HTR-8/SVneo (cell line): ENCODE measurements at regions not wholly inside any gene's neighbourhood (a gene's known extent, or its start where the extent isn't known, plus 50 kb on each side); places are given as distances from the start of the nearest gene placed in this dataset.

Source experiments
- DNase-seq: peaks from one replicate; pipeline ENCODE4 v3.0.0; 2011; ENCODE audit warnings: low spot score, mixed read lengths; ENCODE audit not compliant: insufficient read length
- FAIRE-seq: peaks from 2 replicates; lab custom pipeline; 2011; peaks lifted over from hg19 to GRCh38; lab: Jason Lieb, UNC

DNA sequence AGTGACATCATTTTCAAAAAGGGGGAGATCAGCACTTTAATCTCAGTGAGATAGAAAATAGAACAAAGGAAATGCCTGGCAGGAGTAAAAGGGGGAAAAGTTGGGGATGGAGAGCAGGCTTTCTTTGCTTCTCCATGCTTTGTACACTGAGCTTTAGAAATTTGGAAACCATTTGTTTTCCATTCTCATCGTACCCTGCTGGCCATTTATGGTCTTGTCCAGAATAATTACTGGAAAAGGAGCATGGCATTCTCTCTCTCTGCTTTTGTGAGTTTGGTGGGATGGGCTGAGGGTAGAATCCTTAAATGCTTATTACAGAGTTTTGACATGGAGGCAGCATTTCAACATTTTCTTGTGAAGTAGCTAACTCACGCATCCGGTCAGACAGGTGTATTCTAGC is 104.4 kb upstream of the FLRT2 start:
- FAIRE-seq (no peak), DNase-seq (no peak)

DNA sequence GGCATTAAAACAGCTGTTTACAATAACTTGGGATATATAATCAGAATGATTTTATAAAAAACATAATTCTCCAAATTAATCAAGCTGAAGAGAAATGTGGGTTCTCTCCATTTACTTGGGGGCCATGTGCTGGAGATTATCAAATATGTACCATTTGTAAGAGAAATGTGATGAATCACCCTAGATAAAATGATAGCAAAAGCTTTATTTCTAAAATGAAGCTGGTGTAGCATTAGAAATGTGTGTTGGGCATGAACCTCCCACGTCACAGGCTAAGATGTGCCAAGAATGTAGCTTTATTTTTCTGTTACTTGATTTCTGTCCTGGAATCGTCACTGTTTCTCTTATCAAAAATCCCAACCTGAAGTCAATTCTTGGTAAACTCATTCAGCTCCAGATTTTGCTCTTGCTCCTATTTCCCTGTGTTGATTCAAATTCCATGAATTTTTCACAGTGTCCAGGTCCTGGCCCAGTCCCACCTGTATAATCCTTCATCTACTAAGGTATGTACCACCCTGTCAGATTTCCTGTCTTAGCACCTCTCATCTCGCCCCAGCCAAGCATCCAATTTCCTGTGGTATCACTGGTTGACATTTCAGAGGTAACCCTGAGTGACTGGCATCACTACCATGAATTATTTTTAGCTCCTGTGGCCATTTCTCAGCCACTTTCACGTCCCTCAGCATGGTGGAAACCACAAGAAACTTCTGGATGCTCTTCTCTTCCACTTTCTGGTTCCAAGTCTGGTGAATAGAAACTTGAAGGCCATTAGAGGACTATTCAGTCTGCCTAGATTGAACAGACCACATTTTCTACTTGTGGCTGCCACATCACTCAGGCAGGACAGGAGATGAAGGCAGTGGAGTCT is 103.6 kb upstream of the FLRT2 start:
- no peak for FAIRE-seq

DNA sequence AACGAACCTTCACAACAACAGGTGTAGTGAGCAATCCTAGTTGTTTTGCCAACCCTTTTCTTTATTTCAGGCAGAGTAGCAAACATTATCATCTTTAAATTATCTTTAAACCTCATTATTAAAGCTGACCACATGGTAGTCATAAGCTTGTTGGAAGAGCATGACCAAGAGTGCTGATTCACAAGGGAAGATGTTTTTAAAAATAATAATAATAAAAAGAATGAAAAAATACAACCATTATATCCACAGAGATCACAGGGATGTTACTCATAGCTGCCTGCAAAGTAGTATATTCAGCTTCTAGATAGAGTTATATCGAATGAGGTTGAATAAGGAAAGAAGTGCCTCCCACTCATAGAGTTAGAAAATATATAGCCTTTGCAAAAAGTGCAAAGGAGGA is 101.0 kb upstream of the FLRT2 start:
- no peak for DNase-seq
- no peak for FAIRE-seq

More for the DNA sequence above, 103.6 kb upstream of the FLRT2 start:
- no peak for DNase-seq

DNA sequence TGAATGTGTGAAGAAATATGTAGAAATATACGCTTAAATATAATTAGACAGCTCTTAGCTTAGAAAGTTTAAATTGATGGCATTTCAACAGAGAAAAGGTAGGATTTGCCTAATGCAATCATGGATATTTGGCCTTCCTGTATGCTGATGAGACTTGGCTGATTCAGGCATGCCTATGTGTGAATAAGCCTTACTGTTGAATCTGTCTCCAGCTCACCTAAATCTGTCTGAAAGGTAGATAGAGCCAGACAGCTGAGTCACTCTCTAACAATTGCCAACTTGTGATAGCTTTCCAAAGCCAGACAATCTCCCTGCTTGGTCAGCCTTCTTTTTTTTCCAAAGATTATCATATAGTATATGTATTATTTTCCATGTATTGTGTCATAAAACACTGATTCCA is 92.8 kb upstream of the FLRT2 start:
- no peak for FAIRE-seq
- no peak for DNase-seq

DNA sequence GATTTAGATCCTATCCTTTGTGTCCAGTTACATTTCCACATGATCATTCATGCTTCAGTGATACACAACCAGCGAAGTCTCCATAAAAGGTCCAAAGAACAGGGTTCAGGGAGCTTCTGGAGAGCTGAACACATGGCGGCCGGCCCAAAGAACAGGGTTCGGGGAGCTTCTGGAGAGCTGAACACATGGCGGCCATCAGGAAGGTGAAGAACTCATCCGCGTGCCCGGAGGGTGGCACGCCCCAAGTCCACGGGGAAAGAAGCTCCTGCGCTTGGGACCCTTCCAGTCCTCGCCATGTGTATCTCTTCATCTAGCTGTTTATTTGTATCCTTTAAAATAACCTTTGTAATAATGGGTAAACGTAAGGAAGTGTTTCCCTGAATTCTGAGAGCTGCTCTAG is 91.9 kb upstream of the FLRT2 start:
- FAIRE-seq, result no peak
- no peak for DNase-seq

DNA sequence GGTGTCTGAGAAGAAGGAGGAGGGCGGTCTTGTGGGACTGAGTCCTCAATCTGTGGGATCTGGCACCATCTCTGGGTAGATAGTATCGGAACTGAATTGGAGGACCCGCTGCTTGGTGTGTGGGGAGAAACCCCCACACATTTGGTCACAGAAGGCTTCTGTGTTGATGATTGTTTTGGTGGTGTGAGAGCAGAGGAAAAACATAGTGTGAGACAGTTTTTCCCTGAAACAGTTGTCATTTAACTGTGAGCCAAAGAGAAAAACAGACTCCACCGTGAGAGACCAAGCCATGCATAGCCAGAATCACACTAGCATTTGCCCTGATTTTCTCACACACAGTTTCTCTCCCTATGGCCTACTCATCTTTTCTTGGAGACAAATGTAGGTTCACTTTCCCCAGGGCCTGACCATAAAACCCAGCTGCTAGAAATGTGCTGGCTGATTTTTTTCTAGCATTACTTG is 91.4 kb upstream of the FLRT2 start:
- FAIRE-seq, result no peak
- no peak for DNase-seq

DNA sequence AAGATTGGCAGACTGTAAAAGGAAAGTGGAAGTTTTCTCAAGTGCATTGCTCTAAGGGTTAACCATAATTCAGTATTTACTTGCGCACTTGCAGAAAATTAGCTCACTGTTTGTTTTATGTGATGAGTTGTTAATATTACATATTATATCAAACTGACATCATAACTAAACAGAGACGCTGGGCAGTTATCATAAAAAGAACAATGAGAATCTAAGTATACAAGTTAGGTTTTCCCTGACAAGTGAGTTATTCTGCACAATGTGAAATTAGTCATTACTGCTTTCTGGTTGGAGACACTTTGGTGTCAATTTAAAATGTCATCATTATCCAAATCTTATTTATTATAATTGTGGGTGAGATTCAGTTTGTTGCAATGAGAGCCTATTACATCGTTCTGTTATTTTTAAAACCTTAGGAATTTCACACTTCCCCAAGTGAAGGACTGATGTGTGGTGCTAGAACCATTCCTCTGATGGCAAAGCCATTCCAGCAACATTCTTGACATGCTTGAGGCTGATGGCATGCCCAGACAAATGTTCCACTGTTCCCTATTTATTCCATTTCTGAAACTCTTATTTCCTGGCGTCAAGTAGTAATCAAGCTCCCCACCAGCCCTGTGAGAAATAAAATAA is 90.1 kb upstream of the FLRT2 start:
- peak; percentile 58 for DNase-seq
- no peak for FAIRE-seq

DNA sequence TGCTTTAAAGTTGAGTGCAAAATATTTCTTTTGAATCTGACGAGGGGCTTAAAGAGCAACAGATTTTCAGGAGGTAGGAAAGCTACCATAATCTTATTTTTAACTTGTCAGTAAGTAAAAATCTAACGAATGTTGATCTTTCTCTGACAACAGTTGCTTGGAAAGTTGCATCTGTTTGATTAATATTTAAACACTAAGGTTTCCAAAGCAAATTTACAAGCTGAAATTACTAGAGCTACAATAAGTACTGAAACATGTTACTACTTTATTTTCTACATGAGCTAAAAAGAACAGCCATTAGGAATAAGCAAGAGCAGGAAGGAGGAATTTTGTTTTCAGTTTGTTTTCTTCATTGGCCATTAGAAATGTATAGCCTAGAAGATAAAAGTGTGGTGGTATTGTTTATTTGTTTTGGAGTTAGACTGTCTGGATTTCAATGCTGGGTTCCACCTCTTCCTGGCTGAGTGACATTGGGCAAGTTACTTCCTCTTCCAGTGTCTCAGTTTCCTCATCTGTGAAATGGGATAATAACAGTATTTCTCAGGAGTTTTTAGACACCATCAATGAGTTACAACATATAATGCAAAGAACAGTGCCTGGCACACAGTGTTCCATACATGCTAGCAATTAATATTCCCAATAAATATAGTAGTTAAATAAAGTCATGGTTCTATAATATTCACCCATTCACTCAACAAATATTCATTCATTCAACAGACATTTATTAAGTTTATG is 87.9 kb upstream of the FLRT2 start:
- FAIRE-seq (no peak), DNase-seq (no peak)

DNA sequence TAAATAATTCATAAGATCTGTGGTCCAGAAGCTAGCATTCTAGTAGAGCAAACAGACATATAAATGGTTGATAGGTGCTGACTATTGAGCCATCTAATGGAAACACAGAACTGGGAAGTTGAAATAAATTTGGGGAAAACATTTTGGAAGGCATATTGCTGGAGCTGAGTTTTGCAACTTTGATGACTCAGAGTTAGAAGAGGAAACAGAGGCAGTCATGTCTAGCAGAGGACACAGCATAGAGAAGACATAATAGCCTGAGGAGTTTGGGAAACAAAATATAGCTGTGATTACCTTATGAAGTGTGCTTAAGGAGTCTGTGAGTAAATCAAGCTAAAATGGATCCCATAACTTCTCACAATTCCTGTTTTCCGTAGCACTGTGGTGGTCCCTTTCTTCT is 86.9 kb upstream of the FLRT2 start:
- no peak for DNase-seq
- FAIRE-seq, result no peak

DNA sequence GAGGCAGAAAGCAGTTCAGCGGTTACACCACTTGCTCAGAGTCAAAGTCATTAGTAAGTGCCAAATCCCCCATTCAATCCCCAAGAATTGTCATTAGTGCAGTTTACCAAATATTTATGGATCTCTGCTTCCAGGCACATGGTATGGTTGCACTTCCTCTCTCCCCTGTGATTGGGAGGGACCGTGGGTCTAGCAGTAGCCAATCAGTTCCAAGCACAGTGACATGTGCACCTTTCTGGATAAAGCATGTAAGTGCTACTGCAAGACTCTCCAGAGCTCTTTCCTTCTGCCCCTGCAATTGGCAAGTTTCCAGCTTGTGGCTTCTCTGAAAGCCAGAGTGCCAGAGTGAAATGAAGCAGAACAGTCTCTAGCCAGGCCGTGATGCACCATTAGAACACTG is 85.3 kb upstream of the FLRT2 start:
- FAIRE-seq, result no peak
- no peak for DNase-seq

DNA sequence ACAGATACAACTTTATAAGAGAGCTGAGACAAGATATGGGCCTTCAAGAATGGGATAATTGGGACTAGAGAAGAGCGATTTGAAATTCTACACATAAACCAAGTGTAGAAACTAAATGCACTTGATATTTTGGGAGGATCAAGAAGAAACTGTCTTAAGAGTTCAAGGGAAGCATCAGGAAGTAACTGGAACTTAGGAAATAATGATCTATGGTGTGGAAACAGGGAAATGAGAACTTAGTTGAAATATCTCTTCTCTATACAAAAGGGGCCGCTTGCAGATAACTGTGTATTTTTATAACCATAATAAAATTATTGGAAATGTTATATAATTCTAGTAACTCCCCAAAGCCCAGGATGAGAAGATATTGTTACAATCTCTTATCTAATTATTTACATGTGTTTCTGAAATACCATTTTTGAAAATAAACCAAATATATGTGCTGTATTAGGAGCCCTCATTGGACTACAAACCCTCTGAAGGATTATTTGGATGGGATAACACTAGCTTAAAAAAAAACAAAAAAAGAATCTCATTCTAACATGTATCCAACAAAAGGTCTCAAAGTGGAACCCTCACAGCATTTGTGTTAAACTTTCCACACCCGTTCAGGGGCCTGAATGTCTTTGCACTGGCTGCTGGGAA is 84.7 kb upstream of the FLRT2 start:
- no peak for DNase-seq
- FAIRE-seq, result no peak

DNA sequence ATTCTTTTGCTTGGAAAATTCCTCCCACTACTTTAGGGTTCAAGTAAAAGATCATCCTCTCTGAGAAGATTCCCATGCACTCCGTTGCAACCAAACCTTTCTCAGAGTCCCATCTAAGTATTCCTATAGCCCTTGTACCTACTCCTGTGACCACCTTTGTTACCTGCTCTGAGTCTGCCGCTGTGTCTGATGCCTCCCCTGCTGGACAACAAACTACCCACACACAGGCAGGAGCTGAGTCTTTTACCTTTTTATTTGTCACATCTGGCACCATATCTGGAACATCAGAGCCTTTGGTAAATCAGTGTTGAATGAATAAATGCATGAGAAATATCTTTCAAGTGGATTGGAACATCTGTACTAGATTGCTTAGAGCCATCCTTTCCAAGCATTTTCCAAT is 82.1 kb upstream of the FLRT2 start:
- no peak for FAIRE-seq

DNA sequence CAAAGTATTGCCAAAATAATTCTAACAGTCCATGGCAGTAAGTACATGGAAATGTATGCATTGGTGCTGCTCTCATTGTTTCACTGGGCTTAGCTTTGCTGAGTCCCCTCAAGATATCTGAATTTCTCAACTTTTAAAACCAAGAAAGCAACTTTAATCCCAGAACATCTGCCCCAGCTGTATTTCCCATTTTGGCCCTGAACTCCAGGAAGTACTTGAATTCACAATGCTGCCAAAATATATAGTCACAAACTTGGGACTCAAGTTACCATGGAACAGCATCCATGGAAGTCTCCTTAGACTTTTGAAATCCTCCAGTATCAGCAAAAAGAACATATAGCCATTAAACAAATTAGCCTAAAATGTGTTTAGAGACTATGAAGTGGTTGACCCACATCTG is 78.5 kb upstream of the FLRT2 start:
- no peak for DNase-seq
- FAIRE-seq, result no peak

More for the DNA sequence above, 82.1 kb upstream of the FLRT2 start:
- no peak for DNase-seq

DNA sequence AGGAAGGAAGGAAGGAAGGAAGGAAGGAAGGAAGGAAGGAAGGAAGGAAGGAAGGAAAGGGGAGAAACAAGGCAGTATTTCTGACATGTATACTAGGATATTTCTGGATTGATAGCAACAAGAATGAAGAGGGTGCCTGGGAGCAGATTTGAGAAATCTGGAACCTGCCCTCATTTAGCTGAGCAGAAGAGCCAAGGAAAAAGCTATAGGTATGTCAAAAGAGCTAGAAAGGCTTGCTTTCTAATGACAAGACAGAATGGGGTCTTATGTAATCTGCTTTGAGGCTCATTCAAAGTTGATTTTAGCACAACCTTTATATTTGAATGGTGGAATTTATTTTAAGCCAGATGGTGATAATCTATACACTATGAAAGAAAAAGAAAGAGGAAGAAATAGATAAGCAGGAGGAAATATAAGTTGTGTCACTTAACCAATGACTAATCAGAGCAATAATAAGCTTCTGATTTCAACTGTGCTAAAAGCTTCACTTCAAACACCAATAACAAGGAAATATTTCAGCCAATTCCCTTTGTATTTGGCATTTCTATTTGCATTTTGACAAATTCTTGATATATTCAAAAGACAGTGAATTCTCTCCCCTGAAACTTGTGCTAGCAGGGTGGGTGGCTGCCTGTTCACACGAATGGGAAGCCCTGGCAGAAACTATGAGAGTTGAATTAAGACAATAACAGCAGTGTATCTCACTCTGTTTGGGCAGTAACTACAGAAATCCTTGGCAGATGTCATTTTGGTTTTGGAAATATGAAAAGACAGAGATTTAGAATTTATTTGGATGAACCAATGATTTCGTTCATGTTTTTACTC is 76.3 kb upstream of the FLRT2 start:
- DNase-seq (no peak), FAIRE-seq (no peak)

DNA sequence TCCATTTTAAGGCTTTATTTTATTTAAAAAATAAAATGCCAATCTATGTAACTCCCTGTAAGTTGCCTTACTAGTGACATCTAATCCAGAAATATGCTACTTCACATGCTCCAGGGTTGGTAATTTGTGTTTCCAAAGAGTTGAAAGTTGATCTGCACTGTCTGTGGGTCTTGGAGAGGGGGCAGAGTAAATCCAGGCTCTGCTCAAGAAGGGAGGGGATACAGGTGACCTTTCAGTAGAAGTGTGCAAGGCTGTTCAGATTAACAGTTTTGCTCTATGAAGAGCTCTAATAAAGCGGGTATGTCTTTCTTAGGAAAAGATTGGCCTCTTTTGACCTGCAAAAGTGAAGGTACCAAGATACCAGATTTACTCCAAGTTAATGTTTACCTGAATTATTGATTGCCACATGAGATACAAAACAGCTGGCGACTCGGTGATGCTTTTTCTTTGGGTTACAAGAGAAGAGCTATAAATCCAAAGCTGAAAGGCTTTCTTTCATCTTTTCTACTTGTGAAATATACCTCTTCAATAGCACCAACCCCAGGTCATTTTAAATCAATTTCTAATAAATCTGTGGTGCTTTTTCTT is 75.6 kb upstream of the FLRT2 start:
- no peak for FAIRE-seq
- no peak for DNase-seq

DNA sequence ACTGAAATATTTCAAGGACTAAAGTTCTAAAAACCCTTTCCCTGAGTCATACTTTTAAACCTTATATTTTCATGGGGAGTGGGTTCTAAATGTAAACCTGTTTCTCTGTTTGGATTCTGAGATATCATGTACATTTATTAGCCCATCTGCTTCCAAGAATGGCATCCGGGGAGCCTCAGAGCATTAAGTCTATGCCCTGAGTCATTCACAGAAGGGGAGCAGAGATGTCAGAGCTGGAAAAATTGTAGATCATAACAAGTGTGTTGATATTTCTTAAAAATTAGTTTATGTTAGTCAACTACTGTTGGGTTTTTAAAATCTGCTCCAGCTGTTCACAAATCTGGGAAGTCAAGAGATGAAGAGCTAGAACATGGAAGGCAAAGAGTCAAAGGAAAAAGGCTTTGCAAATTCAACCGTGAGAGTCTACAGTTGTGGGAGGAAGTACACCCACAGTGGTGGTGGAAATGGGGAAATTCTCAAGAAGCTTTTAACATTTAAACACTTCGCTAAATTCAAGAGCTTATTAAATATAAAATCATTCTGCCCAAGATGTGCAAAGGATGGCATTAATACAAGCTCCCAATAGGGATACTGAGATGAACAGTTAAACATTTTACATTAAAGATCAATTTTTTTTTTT is 70.5 kb upstream of the FLRT2 start:
- FAIRE-seq (no peak), DNase-seq (no peak)

DNA sequence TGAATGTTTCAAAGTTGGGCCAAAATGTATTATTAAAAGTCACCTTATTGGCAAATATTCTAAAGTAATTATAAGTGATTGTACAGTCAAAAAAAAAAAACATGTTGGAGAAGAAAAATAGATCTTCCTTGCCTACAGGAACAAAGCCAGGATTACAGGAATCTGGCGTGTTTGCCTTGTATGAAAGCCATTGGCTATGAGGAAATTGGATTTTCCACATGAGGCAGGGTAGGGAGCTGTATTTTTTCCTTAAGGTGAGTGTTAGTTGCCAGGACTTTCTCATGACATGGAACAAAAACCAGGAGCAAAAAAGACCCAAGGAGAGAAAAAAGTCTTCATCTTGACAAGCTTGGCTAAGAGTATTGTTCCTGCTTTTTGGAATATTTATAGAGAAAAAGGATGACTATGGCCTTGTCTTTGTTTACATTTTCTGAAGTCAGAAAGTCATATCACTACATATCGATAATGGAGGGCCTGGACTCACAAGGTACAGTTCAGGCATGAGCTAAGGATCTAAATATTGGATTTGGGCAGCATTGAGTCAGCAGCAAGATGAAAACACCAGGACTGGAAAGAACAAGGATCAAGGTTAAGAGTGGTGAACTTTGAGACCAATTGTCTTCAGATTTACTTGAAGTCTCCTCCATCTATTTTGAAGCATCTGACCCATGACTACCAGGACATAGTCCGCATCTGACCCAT is 68.4 kb upstream of the FLRT2 start:
- no peak for DNase-seq
- FAIRE-seq, result no peak

DNA sequence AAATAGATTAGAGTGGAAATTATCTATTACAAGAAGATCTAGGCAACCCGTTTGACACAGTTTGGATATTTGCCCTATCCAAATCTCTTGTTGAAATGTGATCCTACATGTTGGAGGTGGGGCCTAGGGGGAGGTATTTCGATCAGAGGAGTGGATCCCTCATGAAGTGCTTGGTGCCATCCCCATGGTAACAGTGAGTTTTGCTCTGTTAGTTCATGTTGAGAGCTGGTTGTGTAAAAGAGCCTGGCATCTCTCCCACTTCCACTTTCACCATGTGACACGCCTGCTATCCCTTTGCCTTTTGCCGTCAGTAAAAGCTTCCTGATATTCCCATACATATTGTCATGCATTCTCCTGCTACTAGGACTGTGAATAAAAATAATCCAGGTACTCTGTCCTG is 66.4 kb upstream of the FLRT2 start:
- no peak for FAIRE-seq
- no peak for DNase-seq
